Calu3 (cell line): ENCODE measurements at regions not wholly inside any gene's neighbourhood (a gene's known extent, or its start where the extent isn't known, plus 50 kb on each side); places are given as distances from the start of the nearest gene placed in this dataset.

Experiments used
- BruUV-seq: library from RNA; stranded (reverse); fragments of 400-500 nt; replicated peaks from 2 replicates; lab custom pipeline; 2021; lab: Mats Ljungman, UMichigan
- CTCF ChIA-PET: fragments of 300-600 bp; sonication (Branson Sonifier 250); formaldehyde crosslinking; loops from one replicate; lab custom pipeline; 2022; ENCODE audit warnings: antibody characterized with exemption; lab: Charles Lee
- DNase-seq: peaks from one replicate; pipeline ENCODE4 v3.0.0; 2022
- H3K27ac Mint-ChIP-seq: one replicate; pipeline ENCODE4 v1.8.0; 2022; ENCODE audit warnings: mixed read lengths; ENCODE audit not compliant: unreplicated experiment
- H3K27me3 Mint-ChIP-seq: one replicate; pipeline ENCODE4 v1.8.0; 2022; ENCODE audit warnings: mixed read lengths; ENCODE audit not compliant: unreplicated experiment
- H3K36me3 Mint-ChIP-seq: one replicate; pipeline ENCODE4 v1.8.0; 2022; ENCODE audit warnings: mild to moderate bottlenecking, moderate library complexity, mixed read lengths; ENCODE audit not compliant: insufficient read depth, unreplicated experiment
- H3K4me1 Mint-ChIP-seq: one replicate; pipeline ENCODE4 v1.8.0; 2022; ENCODE audit warnings: mild to moderate bottlenecking, low read depth, mixed read lengths; ENCODE audit not compliant: unreplicated experiment
- H3K4me3 Mint-ChIP-seq: one replicate; pipeline ENCODE4 v1.8.0; 2022; ENCODE audit warnings: mild to moderate bottlenecking, low read depth, moderate library complexity, mixed read lengths; ENCODE audit not compliant: unreplicated experiment
- H3K9me3 Mint-ChIP-seq: one replicate; pipeline ENCODE4 v1.8.0; 2022; ENCODE audit warnings: low read depth, mixed read lengths; ENCODE audit not compliant: unreplicated experiment
- intact Hi-C: fragments of 100-400 bp; cut with micrococcal nuclease; formaldehyde crosslinking; loops from one replicate; pipeline ENCODE4 v1.10.0; 2022; ENCODE audit not compliant: unreplicated experiment
- TF ChIP-seq, protein P1 (sequence below): fragments of 200-600 bp; IDR thresholded peaks from one replicate; pipeline ENCODE4 v1.8.0; 2022; ENCODE audit warnings: antibody characterized with exemption; ENCODE audit not compliant: unreplicated experiment

DNA sequence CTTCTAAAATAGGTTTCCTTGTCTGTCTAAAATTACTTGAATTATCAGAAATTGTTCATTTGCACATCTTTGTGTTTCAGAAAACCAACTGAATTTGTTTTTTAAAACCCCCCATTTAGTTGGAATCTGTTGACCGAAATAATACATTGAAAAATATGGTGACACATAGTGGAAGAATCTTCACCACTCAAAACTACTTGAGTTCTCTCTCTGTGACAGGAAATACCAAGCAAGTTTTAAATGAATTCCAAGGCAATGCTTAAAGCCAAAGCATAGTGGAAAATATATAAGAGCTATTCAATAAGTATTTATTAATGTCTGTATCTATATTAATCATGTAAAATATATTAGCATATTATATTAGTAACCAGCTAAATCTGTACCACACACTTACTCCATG is 224.9 kb upstream of the COL8A1 start:
- CTCF ChIA-PET, result no interaction called here
- H3K9me3 Mint-ChIP-seq, result peaks cover 4% of the 10 kb centered on the region
- no peaks in the 10 kb centered on the region for H3K27me3 Mint-ChIP-seq
- no peak for DNase-seq
- TF ChIP-seq, protein P1, sequence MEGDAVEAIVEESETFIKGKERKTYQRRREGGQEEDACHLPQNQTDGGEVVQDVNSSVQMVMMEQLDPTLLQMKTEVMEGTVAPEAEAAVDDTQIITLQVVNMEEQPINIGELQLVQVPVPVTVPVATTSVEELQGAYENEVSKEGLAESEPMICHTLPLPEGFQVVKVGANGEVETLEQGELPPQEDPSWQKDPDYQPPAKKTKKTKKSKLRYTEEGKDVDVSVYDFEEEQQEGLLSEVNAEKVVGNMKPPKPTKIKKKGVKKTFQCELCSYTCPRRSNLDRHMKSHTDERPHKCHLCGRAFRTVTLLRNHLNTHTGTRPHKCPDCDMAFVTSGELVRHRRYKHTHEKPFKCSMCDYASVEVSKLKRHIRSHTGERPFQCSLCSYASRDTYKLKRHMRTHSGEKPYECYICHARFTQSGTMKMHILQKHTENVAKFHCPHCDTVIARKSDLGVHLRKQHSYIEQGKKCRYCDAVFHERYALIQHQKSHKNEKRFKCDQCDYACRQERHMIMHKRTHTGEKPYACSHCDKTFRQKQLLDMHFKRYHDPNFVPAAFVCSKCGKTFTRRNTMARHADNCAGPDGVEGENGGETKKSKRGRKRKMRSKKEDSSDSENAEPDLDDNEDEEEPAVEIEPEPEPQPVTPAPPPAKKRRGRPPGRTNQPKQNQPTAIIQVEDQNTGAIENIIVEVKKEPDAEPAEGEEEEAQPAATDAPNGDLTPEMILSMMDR, result no peak
- no peak overlapping the region for H3K27ac Mint-ChIP-seq
- H3K4me1 Mint-ChIP-seq, result no peaks in the 10 kb centered on the region
- H3K36me3 Mint-ChIP-seq, result no peaks in the 10 kb centered on the region
- intact Hi-C loops, result no loop called here
- H3K4me3 Mint-ChIP-seq, result no peak overlapping the region
- no TSS peak for BruUV-seq

DNA sequence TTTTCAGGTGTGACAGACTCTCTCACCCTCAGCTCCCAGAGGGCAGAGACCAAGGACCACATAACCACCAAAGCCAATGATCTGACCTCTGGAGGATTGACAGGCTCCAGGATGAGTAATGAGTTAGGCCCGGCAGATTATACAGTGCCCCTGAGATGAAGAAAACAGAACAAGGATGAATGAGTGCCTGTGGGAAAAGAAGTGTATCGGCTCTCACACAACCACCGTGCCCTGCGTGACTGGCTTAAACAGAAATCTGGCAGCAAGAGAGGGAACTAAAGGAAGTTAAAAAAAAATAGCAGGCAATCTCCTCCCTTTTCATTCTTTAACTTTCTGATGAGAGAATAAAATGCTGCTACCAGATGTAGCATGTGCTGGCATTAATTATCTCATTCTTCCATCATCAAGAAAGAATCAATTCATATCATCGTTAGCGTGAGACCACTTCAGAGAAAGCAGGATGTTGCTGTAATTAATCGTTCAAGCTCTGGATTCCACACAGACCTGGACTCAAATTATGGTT is 227.5 kb upstream of the COL8A1 start:
- DNase-seq, result no peak
- Mint-ChIP-seq H3K27ac (no peak overlapping the region), H3K36me3 (no peaks in the 10 kb centered on the region), H3K27me3 (no peaks in the 10 kb centered on the region), H3K4me1 (no peaks in the 10 kb centered on the region), H3K9me3 (peaks cover 4% of the 10 kb centered on the region), H3K4me3 (no peak overlapping the region)
- intact Hi-C loops, result no loop called here
- TF ChIP-seq, protein P1, result no peak
- CTCF ChIA-PET, result no interaction called here
- BruUV-seq, result no TSS peak

DNA sequence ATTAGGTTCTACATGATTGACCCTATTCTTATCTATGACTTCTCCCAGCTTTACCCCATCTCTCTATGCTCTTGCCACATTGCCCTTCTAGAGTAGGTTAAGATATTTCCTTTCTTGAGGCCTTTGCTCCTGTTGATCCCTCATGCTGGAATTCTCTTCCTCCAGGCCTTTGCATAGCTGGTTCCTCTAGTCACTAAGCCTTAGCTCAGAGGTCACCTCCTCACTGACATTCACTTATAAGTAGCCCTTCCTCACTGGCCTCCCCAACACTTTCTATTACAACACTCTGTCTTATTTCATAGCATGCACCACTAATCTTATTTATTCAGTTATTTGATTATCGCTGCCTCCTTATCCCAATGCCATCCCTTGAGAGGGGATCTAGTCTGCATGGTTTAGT is 228.4 kb upstream of the COL8A1 start:
- intact Hi-C loops, result no loop called here
- Mint-ChIP-seq H3K4me3 (no peak overlapping the region), H3K4me1 (no peaks in the 10 kb centered on the region), H3K27ac (no peak overlapping the region), H3K27me3 (no peaks in the 10 kb centered on the region), H3K36me3 (no peaks in the 10 kb centered on the region), H3K9me3 (peaks cover 4% of the 10 kb centered on the region)
- TF ChIP-seq, protein P1, result no peak
- no peak for DNase-seq
- CTCF ChIA-PET, result no interaction called here
- BruUV-seq, result no TSS peak

DNA sequence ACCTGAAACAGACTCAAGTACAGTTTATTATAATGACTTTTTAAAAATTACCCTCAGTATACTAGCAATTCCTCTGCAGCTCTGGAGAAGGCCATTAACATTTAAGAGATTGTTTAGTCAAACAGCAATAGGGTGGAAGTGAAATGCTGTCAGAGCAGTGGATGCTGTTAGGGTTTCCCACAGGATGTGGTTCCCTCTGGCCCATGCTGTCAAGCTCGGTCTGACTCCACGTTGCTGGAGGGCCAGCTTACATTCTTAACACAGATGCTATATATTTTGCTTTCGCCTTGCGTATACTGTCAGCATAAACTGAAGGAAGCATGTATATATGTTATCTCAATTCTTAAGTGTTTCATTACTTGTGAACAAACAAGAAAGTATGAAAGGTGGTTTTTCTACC is 231.1 kb upstream of the COL8A1 start:
- intact Hi-C loops, result no loop called here
- no peaks in the 10 kb centered on the region for H3K27me3 Mint-ChIP-seq
- no peak overlapping the region for H3K27ac Mint-ChIP-seq
- no peak overlapping the region for H3K4me3 Mint-ChIP-seq
- H3K36me3 Mint-ChIP-seq, result no peaks in the 10 kb centered on the region
- no peak for DNase-seq
- no peaks in the 10 kb centered on the region for H3K4me1 Mint-ChIP-seq
- no TSS peak for BruUV-seq
- CTCF ChIA-PET, result interaction anchor here (0.6 kb wide), 1 partner anchor 12 kb away, joined by 3 read pairs; no protein-coding TSS in a partner anchor
- TF ChIP-seq, protein P1, result no peak
- peaks cover 4% of the 10 kb centered on the region for H3K9me3 Mint-ChIP-seq
